IgD-negative memory B cell (primary cell): ENCODE measurements at regions not wholly inside any gene's neighbourhood (a gene's known extent, or its start where the extent isn't known, plus 50 kb on each side); places are given as distances from the start of the nearest gene placed in this dataset.

Source experiments
- H3K27ac Mint-ChIP-seq, 3 donors: one replicate each; pipeline ENCODE4 v1.8.0; 2020 to 2022; ENCODE audit warnings: mild to moderate bottlenecking in 3 of 3, mixed read lengths in 3 of 3, moderate library complexity in 1 of 3
- H3K27me3 Mint-ChIP-seq: one replicate; pipeline ENCODE4 v1.8.0; 2021; ENCODE audit warnings: mixed read lengths
- H3K36me3 Mint-ChIP-seq: one replicate; pipeline ENCODE4 v1.8.0; 2020; ENCODE audit warnings: mild to moderate bottlenecking, mixed read lengths
- H3K4me1 Mint-ChIP-seq, 3 donors: one replicate each; pipeline ENCODE4 v1.8.0; 2020 to 2022; ENCODE audit warnings: mixed read lengths in 3 of 3, mild to moderate bottlenecking in 1 of 3
- H3K4me3 Mint-ChIP-seq, 4 donors: one replicate each; pipeline ENCODE4 v1.8.0; 2020 to 2022; ENCODE audit warnings: mild to moderate bottlenecking in 4 of 4, mixed read lengths in 4 of 4, moderate library complexity in 3 of 4
- H3K9me3 Mint-ChIP-seq, 3 donors: one replicate each; pipeline ENCODE4 v1.8.0; 2020 to 2021; ENCODE audit warnings: mixed read lengths in 3 of 3, mild to moderate bottlenecking in 1 of 3

- Mint-ChIP-seq H3K4me3 (no peak overlapping the region), H3K27me3 (no peaks in the 10 kb centered on the region), H3K36me3 (no peaks in the 10 kb centered on the region), H3K27ac (no peak overlapping the region), H3K4me1 (no peaks in the 10 kb centered on the region), H3K9me3 (no peaks in the 10 kb centered on the region)
Observed at GRCh38 chr1:82507011-82507410, 706.3 kb downstream of the ADGRL2 start.

DNA sequence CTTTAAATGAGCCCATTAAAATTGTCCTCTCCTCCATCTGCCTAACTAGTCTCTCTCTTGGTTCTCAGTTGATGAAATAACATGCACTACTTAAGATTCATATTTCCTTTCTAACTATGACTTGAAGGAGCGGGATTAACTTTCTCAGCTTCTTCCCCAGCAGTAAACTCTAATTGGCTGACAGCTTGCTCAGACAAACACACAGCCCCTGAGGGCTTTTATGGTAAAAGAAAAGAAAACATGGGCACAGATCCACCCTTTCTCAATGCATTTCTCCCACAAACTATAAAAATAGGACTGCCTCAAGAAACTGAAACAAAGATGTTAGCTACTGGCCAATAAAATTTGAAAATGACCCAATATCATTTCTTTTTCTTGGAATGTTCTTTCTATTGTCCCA, 703.1 kb downstream of the ADGRL2 start:
- Mint-ChIP-seq H3K9me3 (no peaks in the 10 kb centered on the region), H3K36me3 (no peaks in the 10 kb centered on the region), H3K4me1 (no peaks in the 10 kb centered on the region), H3K4me3 (no peak overlapping the region), H3K27ac (no peak overlapping the region), H3K27me3 (no peaks in the 10 kb centered on the region)

DNA sequence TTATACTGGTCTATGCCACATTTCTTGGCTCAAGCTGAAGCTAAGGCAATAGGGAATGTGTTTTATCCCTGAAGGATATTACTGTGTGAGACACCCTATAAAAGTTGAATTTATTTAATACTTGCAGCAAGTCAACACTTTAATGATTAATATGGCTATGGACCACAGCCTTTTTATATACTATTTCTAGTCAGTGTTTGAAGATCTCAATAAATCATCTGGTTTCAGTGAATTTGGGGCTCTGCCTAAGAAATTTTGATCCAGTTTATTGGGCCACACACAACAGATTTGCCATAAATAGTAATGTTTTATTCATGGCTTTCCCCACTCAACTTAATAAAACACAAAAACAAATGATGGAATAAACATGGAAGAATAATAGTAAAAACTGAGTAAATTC, 698.3 kb downstream of the ADGRL2 start:
- no peaks in the 10 kb centered on the region for H3K36me3 Mint-ChIP-seq
- no peak overlapping the region for H3K27ac Mint-ChIP-seq
- H3K9me3 Mint-ChIP-seq = peaks cover 4 to 14% (median 9%) of the 10 kb centered on the region in 3 donors
- H3K4me3 Mint-ChIP-seq = no peak overlapping the region
- no peaks in the 10 kb centered on the region for H3K27me3 Mint-ChIP-seq
- no peaks in the 10 kb centered on the region for H3K4me1 Mint-ChIP-seq

- no peak overlapping the region for H3K27ac Mint-ChIP-seq
- no peaks in the 10 kb centered on the region for H3K27me3 Mint-ChIP-seq
- no peak overlapping the region for H3K4me3 Mint-ChIP-seq
- peaks cover 4 to 17% (median 10%) of the 10 kb centered on the region in 3 donors for H3K9me3 Mint-ChIP-seq
- H3K4me1 Mint-ChIP-seq = no peaks in the 10 kb centered on the region
- no peaks in the 10 kb centered on the region for H3K36me3 Mint-ChIP-seq
Observed at GRCh38 chr1:82494117-82494516, 693.4 kb downstream of the ADGRL2 start.

- Mint-ChIP-seq H3K4me1 (no peaks in the 10 kb centered on the region), H3K9me3 (peaks cover 4 to 17% (median 8%) of the 10 kb centered on the region in 3 donors), H3K4me3 (no peak overlapping the region), H3K27me3 (no peaks in the 10 kb centered on the region), H3K36me3 (no peaks in the 10 kb centered on the region), H3K27ac (no peak overlapping the region)
Observed at GRCh38 chr1:82492159-82492558, 691.4 kb downstream of the ADGRL2 start.

DNA sequence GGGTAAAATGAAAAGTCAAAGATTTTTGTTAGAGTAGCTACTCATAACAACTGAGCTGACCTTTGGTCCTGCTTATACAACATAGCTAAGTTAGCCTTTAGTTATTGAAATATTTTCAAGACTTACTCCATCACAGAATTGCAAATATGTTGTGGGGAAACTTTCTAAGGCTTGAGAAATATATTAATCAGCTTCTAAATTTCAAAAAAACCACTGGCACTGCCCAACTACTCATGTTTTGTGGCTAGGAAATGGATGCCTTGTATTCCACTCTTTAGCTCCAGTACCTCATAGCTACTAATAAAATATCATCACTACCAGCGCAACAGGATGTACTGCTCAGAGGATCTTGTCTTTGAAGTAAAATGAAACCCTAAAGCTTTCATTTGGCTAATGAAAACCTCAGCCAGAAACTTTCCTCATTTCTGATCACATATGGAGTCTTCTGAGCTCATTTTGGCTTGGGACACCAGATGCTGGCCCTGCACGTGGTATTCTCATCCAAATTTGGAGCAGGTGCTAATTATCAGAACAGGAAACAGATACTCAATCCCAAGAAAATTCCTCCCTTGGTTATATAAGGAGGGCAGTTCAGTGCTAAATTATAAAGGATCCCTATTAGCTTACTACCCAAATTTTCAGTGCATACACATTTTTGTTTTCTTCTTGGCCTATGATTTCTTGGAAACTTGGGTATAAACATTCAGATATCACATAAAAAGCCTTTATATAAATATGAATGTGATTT, 690.7 kb downstream of the ADGRL2 start:
- Mint-ChIP-seq H3K4me1 (no peaks in the 10 kb centered on the region), H3K4me3 (no peak overlapping the region), H3K36me3 (no peaks in the 10 kb centered on the region), H3K27ac (no peak overlapping the region), H3K27me3 (no peaks in the 10 kb centered on the region), H3K9me3 (peaks cover 4 to 17% (median 7%) of the 10 kb centered on the region in 3 donors)

- Mint-ChIP-seq H3K36me3 (no peaks in the 10 kb centered on the region), H3K4me3 (no peak overlapping the region), H3K4me1 (no peaks in the 10 kb centered on the region), H3K9me3 (no peaks in the 10 kb centered on the region), H3K27ac (no peak overlapping the region), H3K27me3 (peaks cover 1% of the 10 kb centered on the region)
Observed at GRCh38 chr1:82487778-82488177, 687.0 kb downstream of the ADGRL2 start.

GRCh38 chr1:82486969-82487368, 686.2 kb downstream of the ADGRL2 start:
- H3K27me3 Mint-ChIP-seq = peaks cover 1% of the 10 kb centered on the region
- H3K9me3 Mint-ChIP-seq = no peaks in the 10 kb centered on the region
- no peak overlapping the region for H3K27ac Mint-ChIP-seq
- H3K36me3 Mint-ChIP-seq = no peaks in the 10 kb centered on the region
- H3K4me3 Mint-ChIP-seq = no peak overlapping the region
- H3K4me1 Mint-ChIP-seq = no peaks in the 10 kb centered on the region

- Mint-ChIP-seq H3K27ac (no peak overlapping the region), H3K27me3 (peaks cover 1% of the 10 kb centered on the region), H3K4me3 (no peak overlapping the region), H3K9me3 (no peaks in the 10 kb centered on the region), H3K36me3 (no peaks in the 10 kb centered on the region), H3K4me1 (no peaks in the 10 kb centered on the region)
Observed at GRCh38 chr1:82486468-82486867, 685.7 kb downstream of the ADGRL2 start.

- no peaks in the 10 kb centered on the region for H3K36me3 Mint-ChIP-seq
- no peak overlapping the region for H3K4me3 Mint-ChIP-seq
- H3K27ac Mint-ChIP-seq = no peak overlapping the region
- no peaks in the 10 kb centered on the region for H3K4me1 Mint-ChIP-seq
- no peaks in the 10 kb centered on the region for H3K9me3 Mint-ChIP-seq
- peaks cover 1% of the 10 kb centered on the region for H3K27me3 Mint-ChIP-seq
Observed at GRCh38 chr1:82485591-82486369, 685.0 kb downstream of the ADGRL2 start.

DNA sequence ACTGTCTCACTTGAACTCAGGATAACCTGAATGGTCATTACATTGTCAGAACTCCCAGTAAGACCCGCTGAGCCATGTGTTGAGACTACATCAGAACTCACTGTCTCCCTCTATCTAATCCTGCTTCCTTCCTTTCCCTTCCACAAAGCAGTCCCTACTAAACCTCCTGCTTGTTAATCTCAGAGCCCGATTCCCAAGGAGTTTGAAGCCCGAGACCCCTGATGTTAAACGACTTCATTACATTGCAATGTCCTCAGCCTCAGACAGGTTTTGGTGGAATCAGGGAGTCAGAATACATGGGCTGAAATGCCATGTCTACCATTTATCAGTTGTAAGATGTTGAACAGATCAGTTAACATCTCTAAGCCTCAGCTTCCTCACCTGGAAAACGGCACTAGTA, 682.4 kb downstream of the ADGRL2 start:
- H3K27ac Mint-ChIP-seq = no peak overlapping the region
- H3K4me1 Mint-ChIP-seq = peaks cover 0 to 2% (median 0%) of the 10 kb centered on the region in 3 donors
- H3K4me3 Mint-ChIP-seq = no peak overlapping the region
- no peaks in the 10 kb centered on the region for H3K36me3 Mint-ChIP-seq
- no peaks in the 10 kb centered on the region for H3K9me3 Mint-ChIP-seq
- peaks cover 1% of the 10 kb centered on the region for H3K27me3 Mint-ChIP-seq

GRCh38 chr1:82478916-82479315, 678.2 kb downstream of the ADGRL2 start:
- Mint-ChIP-seq H3K9me3 (peaks cover 0 to 2% (median 0%) of the 10 kb centered on the region in 3 donors), H3K36me3 (no peaks in the 10 kb centered on the region), H3K27me3 (peaks cover 1% of the 10 kb centered on the region), H3K27ac (no peak overlapping the region), H3K4me3 (no peak overlapping the region), H3K4me1 (peaks cover 0 to 2% (median 0%) of the 10 kb centered on the region in 3 donors)

- Mint-ChIP-seq H3K4me3 (no peak overlapping the region), H3K27ac (no peak overlapping the region), H3K4me1 (no peaks in the 10 kb centered on the region), H3K9me3 (peaks cover 0 to 4% (median 0%) of the 10 kb centered on the region in 3 donors), H3K36me3 (no peaks in the 10 kb centered on the region), H3K27me3 (no peaks in the 10 kb centered on the region)
Observed at GRCh38 chr1:82472489-82473131, 671.9 kb downstream of the ADGRL2 start.

DNA sequence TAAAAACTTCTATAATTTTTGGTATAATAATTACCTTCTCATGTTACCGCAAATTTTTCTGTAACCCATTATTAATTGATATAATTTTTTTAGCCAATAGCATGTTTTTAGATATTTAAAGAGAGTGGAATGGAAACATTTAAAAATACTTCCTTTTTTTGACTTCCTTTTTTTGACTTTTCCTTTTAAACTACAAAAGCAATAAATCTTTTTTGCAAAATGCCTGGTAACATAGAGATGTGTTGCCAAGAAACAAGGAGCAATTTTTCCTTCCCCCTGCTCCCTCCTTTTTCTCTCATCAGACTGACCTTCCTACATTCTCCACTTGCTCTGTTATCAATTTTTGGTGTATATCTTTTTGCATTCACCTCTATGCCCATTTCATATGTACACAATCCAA, 666.2 kb downstream of the ADGRL2 start:
- Mint-ChIP-seq H3K27ac (no peak overlapping the region), H3K36me3 (no peaks in the 10 kb centered on the region), H3K4me1 (peaks cover 0 to 1% (median 1%) of the 10 kb centered on the region in 3 donors), H3K27me3 (no peaks in the 10 kb centered on the region), H3K9me3 (peaks cover 0 to 3% (median 0%) of the 10 kb centered on the region in 3 donors), H3K4me3 (no peak overlapping the region)

DNA sequence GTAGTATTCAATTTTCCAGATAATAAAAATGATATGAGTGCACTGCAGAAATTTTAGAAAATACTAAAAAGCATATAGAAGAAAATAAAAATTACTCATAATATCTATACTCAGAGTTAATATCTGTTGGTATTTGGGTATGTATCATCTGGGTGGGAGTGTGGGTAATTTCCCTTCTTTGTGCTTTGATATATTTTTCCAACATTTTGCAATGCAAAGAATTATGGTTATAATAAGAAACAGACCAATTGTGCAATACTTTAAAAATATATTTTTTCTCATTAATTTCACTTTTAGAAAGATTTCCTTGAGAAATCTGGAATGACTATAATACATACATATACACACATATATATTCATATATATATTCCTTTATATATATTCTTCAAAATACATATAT, 665.7 kb downstream of the ADGRL2 start:
- no peak overlapping the region for H3K27ac Mint-ChIP-seq
- no peak overlapping the region for H3K4me3 Mint-ChIP-seq
- H3K9me3 Mint-ChIP-seq = peaks cover 0 to 3% (median 0%) of the 10 kb centered on the region in 3 donors
- no peaks in the 10 kb centered on the region for H3K36me3 Mint-ChIP-seq
- peaks cover 0 to 1% (median 1%) of the 10 kb centered on the region in 3 donors for H3K4me1 Mint-ChIP-seq
- no peaks in the 10 kb centered on the region for H3K27me3 Mint-ChIP-seq
